Astrocyte of the cerebellum (primary cell): ENCODE measurements at regions not wholly inside any gene's neighbourhood (a gene's known extent, or its start where the extent isn't known, plus 50 kb on each side); places are given as distances from the start of the nearest gene placed in this dataset.

ENCODE experiments used
- DNase-seq: peaks from one replicate; pipeline ENCODE4 v3.0.0-alpha.2; 2011; ENCODE audit warnings: low read depth
- H3K4me3 ChIP-seq: 2 replicates; pipeline ENCODE4 v1.5.1; 2011; ENCODE audit warnings: mild to moderate bottlenecking, low read depth, low read length, moderate library complexity
- in situ Hi-C: cut with HindIII; loops from 2 replicates; pipeline ENCODE4 v1.10.0; 2017; ENCODE audit warnings: low sequenced_read_pairs
- TF ChIP-seq, protein P1 (sequence below): IDR thresholded peaks from 2 replicates; pipeline ENCODE4 v1.5.1; 2012; ENCODE audit warnings: low read length, low read depth, moderate library complexity, mild to moderate bottlenecking; ENCODE audit errors: missing control alignments

DNA sequence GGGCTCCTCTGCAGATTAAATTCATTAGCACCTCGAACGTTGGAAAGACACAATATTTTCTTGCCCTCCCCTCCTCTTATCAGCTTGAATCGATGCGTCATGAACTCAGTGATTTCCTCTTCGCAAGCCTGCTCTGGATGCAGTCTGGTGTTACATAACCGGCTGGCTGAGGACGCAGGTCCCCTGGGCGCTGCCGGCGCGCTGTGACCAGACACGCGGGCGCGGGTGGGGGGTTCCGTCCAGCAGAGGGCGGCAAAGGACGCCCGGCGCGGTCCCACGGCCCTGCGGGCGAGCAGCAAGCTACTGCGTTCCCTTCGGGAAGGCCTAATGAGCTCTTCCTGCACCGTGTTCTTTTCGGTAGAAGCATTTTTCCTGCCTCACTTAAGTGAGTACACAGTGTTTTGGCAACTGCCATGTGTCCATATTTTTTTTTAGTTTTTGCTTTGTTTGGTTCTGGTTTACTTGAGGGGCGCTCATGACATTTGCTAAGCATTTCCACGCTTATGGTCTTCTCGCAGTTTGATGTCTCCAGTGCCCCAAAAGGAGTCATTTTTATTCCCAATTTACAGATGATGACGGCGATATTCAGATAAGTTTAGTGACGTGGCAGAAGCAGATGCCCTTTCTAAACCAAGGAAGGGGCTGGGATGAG, 112.2 kb upstream of the MBNL2 start:
- in situ Hi-C loops = loop anchor here (10.0 to 25.0 kb wide), 2 partner anchors 105 to 252 kb away; no protein-coding TSS in a partner anchor
- H3K4me3 ChIP-seq = no peak overlapping the region
- DNase-seq = peak; percentile 48
- TF ChIP-seq, protein P1, sequence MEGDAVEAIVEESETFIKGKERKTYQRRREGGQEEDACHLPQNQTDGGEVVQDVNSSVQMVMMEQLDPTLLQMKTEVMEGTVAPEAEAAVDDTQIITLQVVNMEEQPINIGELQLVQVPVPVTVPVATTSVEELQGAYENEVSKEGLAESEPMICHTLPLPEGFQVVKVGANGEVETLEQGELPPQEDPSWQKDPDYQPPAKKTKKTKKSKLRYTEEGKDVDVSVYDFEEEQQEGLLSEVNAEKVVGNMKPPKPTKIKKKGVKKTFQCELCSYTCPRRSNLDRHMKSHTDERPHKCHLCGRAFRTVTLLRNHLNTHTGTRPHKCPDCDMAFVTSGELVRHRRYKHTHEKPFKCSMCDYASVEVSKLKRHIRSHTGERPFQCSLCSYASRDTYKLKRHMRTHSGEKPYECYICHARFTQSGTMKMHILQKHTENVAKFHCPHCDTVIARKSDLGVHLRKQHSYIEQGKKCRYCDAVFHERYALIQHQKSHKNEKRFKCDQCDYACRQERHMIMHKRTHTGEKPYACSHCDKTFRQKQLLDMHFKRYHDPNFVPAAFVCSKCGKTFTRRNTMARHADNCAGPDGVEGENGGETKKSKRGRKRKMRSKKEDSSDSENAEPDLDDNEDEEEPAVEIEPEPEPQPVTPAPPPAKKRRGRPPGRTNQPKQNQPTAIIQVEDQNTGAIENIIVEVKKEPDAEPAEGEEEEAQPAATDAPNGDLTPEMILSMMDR = peak; percentile 85

DNA sequence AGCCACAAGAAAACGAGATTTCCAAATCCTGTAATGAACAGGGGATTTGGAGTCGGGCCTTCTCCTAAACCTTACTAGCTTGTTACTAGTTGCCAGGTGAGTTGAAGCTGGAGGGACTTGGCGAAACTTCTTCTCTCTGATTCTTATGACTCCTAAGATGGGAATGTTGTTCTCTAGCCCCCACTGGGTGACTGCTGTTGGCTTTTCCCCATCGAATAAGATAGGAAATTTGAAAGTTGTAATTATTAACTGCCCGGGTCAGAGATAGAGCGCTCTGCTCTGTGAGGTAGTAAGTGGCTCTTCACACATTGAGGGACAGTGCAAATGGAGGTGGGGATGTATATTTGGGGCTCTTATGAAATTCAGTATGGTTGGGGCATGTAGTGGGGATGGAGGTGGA, 111.2 kb upstream of the MBNL2 start:
- TF ChIP-seq, protein P1 = no peak
- DNase-seq = no peak
- H3K4me3 ChIP-seq = no peak overlapping the region
- in situ Hi-C loops = loop anchor here (10.0 to 25.0 kb wide), 2 partner anchors 104 to 251 kb away; no protein-coding TSS in a partner anchor

DNA sequence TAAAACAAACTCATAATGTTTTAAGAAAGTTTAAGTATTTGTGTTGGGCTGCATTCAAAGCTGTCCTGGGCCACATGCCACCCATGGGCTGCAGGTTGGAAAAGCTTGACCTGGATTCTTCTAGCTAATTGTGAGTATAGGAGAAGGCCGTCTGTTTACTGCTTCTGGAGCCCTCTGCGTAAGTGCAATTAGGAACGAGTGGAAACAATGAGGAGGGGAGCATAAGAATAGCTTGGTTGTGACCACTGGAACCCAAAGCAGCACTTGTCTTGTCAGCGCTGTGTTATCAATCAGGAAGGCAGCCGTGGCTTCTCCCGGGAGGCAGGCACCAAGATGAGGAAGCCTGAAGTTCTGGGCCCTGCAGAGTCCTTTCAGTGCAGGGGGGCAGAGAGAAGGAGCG, 110.4 kb upstream of the MBNL2 start:
- no peak overlapping the region for H3K4me3 ChIP-seq

DNA sequence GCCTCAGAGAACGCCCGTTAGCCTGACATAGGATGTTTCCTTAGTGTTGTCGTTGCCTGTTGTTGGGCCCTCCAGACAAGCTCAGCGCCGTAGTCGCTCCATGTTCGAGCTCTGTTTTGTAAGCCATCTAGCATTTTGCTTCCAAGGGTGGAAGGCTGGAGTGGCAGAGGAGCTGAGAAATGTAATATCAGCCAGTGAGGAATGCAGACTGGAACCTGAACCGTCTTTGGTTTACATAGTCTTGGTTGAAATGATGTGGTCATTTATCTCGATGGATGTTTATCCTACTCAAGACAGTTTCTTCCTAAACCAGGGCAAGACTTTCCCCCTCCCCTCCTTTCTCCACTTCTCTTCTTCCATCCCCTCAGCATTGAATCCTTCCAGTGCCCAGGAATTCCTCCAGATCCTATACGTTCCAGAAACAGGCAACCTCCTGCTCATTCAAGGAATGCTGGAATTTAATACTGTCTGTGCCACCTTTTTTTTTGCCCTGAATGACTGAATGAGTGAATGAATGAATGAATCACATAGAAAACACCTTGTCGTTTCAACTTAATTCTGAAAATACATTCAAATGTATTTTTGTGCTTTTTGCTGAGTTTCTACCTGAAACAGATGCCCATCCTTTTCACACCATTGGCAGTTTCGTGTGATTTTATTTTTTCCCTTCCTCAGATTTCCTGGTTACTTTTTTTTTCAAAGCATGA, 109.5 kb upstream of the MBNL2 start:
- DNase-seq = no peak
- no peak overlapping the region for H3K4me3 ChIP-seq
- TF ChIP-seq, protein P1 = no peak
- in situ Hi-C loops = loop anchor here (10.0 to 25.0 kb wide), 2 partner anchors 102 to 250 kb away; no protein-coding TSS in a partner anchor

More for the DNA sequence above, 110.4 kb upstream of the MBNL2 start:
- no peak for DNase-seq
- TF ChIP-seq, protein P1 = no peak
- in situ Hi-C loops = loop anchor here (10.0 to 25.0 kb wide), 2 partner anchors 103 to 251 kb away; no protein-coding TSS in a partner anchor

DNA sequence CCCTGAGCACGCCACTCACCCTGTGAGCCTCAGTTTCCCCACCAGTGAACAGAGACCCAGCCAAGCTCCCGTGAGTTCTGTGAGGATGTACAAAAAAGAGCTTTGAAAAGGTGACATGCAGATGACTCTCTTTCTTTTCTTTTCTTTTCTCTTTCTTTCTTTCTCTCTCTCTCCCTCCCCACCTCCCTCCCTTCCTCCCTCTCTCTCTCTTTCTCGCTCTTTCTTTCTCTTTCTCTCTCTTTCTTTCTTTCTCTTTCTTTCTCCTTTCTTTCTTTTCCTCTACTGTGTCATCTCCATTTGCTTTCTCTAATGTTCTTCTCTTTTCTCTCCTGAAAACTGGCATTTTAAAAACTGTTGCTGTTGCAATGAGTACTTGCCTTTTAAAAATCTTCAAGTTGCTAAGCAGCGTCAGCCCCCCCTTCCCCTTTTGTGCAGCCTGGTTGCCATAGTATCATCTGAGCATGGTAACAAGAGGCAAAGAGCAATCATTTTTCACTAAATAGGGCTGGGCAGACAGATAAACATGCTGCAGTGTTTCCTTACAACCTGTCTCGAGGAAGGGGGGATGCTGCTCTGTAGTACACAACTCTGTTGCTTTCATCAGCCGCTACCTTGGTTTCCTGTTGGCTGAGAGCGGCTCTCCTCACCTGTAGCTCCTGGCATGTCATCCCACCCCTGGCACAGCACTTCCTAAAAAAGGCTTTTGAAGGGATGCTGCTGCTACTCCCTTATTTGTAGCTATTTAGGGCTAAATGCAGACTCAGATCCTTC, 108.7 kb upstream of the MBNL2 start:
- in situ Hi-C loops = loop anchor here (10.0 to 25.0 kb wide), 2 partner anchors 101 to 249 kb away; no protein-coding TSS in a partner anchor
- DNase-seq = no peak
- TF ChIP-seq, protein P1 = no peak
- H3K4me3 ChIP-seq = no peak overlapping the region

DNA sequence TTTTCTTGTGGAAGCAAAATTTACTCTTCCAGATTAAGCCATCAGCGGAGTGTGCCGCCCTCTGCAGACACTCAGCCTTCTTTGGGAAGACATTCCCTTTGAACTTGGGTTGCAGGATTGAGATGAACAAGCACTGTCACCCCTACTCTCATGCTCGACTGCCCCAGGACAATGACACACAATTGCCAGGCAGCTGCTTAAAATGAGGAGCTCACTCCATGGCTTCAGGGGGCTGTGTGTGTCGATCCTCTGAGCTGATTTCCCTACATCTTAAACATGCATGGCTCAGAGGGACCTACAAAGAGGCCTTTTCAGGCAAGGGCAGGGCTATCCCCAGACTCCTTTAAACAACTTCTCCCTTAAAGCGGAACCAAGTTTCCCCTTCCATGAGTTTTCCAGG, 107.5 kb upstream of the MBNL2 start:
- TF ChIP-seq, protein P1 = no peak
- in situ Hi-C loops = loop anchor here (10.0 to 25.0 kb wide), 2 partner anchors 100 to 248 kb away; no protein-coding TSS in a partner anchor
- no peak for DNase-seq
- no peak overlapping the region for H3K4me3 ChIP-seq
